NCI-H2081 (cell line): ENCODE measurements at regions not wholly inside any gene's neighbourhood (a gene's known extent, or its start where the extent isn't known, plus 50 kb on each side); places are given as distances from the start of the nearest gene placed in this dataset.

Experiments used
- DNase-seq, 2 experiments: peaks; one replicate each; lab custom pipeline; 2025; lab: John Stamatoyannopoulos, UW

DNA sequence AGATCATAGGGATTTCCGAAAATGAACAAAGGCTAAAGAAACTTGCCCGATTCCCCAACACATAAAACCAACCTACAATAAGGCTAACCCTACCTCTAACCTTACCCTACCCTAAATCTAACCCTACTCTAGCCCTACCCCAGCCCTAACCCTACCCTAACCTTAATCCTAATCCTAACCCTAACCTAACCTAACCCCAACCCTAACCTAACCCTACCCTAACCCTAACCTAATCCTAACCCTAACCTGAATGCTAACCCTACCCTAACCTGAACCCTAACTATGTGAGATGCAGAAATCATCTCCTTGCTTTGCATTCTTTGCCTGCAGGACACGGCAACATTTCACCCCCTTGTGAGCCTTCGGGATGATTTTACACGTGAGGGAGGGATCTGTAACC is 67.6 kb upstream of the SOX1 start:
- DNase-seq = no peak

DNA sequence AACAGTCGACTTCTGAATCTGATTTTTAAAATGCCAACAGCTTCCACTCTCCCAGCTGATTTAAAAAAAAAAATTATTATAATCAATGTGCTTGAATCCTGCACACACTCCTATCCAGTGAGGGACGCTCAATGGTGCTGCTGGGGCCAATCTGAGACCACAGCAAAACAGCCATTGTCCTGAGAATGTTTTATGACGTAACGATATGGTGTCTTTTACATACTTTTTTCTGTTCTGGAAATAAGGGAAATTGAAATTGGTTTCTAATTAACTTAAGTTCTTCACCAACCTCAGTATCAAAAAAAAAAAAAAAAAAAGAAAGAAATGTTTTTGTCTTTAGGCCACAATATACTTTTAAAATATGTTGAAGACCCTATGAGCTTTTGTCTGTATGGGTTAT is 66.1 kb upstream of the SOX1 start:
- no peak for DNase-seq

DNA sequence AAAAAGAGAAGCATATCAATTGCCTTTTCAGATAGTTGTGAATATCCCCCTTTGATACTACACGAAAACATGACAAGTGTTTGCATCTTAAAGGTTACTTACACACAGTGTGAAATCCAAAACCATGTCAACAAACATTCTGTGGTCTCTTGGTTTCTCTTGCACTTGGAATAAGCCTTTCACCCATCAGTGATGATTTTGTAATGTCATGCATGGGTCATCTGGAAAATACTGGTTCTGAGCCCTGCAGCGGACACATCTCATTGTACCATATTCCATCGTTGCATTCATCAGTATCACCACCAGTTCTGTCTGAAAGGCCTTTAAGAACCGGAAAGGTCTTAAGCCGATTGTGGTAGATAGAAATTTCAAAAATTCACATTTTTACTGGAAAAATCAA is 65.4 kb upstream of the SOX1 start:
- no peak for DNase-seq

GRCh38 chr13:112003396-112003795 is 63.6 kb upstream of the SOX1 start:
- DNase-seq = peak; percentile 14 to 68

DNA sequence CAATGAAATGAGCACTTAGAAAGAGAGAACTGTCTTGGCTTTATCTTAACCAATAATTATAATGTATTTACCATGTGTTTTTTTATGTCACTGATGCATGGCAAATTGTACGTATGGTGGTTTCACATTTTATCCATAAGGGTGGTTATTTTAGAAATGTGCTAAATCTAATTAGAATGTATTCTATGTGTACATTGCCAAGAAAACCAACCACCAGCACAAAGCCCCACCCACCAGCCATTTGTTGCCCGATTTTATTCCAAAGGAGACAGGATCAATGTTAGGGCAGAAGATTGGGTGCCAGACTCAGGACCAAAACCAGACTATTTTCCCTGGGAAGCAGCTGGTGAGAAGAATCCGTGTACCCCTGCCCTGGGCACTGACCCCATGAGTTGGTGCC is 63.0 kb upstream of the SOX1 start:
- DNase-seq = peak; percentile 27 to 79

GRCh38 chr13:112005925-112006324 is 61.0 kb upstream of the SOX1 start:
- DNase-seq = no peak

GRCh38 chr13:112007191-112007590 is 59.8 kb upstream of the SOX1 start:
- no peak for DNase-seq

DNA sequence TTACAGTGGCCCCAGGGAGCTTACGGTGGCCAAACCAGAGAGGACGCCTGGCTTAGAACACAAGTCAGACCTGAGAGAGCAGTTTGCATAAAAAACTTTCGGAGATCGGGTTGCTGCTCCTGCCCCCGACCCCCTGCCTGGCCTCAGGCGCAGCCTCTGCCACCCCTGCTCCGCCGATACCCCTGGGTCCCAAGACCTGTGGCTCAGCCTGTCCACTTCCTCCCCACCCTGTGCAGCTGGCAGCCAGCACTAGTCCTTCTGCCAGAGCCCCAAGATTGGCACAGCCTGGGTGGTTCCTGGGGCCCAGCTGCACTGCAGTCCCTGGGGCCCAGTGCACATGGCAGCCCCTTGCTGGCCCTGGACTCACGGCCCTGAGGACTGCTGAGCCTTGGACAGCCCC is 56.2 kb upstream of the SOX1 start:
- DNase-seq = no peak

DNA sequence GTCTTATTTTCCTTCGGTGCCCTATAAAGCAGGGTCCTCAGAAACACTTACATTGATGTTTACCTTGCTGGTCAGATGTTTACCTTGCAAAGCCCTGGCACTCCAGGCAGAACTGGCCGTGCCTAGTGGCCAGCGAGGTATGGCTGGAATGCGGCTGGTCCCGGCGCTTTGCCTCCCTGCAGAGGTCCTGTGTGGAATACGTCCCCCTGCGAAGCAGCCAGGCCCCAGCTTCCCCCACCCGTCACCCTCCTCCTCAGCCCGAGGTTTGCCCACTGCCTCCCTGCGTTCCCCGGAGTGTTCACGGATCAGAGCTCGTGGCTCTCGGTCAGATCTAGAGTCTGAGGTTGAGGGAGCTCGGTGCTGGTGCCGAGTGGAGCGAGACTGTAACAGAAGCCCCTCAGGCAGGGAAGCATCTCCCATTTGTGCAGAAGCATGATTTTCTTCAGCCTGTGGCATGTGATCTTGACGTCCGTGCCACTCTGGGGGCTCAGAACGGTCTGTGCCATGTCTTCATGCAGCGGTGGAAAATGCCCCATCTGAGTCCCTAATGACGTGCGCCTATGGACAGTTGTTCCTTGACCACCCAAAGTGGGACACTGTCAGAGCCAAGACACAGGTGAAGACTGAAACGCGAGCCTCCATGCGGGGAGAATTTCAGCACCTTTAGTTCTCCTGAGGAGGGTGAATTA is 54.8 kb upstream of the SOX1 start:
- DNase-seq = no peak

DNA sequence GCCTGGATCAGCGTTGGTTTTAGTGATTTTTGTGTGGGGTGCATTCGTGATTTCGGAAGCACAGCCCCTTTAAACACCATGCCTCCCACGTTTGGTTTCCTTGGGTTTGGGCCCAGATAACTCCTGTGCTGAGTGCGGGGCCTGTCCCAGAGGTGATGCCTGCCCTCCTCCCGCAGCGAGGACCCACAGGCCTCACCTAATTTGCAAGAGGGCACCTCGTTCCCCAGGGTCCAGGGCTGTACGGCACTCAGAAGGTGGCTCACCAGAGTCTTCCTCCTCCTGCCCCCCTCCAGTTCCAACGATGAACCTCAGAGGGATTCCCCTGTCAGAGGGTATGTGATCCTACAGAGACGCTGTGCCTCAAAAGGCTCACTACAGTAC is 54.3 kb upstream of the SOX1 start:
- no peak for DNase-seq

GRCh38 chr13:112013665-112014064 is 53.3 kb upstream of the SOX1 start:
- no peak for DNase-seq

- no peak for DNase-seq
These were observed 52.1 kb upstream of the SOX1 start for GRCh38 chr13:112014857-112015256.
